GM12864 (cell line): ENCODE measurements at regions not wholly inside any gene's neighbourhood (a gene's known extent, or its start where the extent isn't known, plus 50 kb on each side); places are given as distances from the start of the nearest gene placed in this dataset.

Experiments used
- DNase-seq: peaks from one replicate; pipeline ENCODE4 v3.0.0-alpha.2; 2011; ENCODE audit warnings: low read depth
- H3K4me3 ChIP-seq: 2 replicates; pipeline ENCODE4 v1.5.1; 2011; ENCODE audit warnings: mild to moderate bottlenecking, low read depth, low read length, control low read depth
- TF ChIP-seq, protein P1 (sequence below): IDR thresholded peaks from 2 replicates; pipeline ENCODE4 v1.5.1; 2011; ENCODE audit warnings: low read depth, mild to moderate bottlenecking, moderate library complexity, low read length, control low read depth, inconsistent platforms; ENCODE audit errors: missing control alignments

DNA sequence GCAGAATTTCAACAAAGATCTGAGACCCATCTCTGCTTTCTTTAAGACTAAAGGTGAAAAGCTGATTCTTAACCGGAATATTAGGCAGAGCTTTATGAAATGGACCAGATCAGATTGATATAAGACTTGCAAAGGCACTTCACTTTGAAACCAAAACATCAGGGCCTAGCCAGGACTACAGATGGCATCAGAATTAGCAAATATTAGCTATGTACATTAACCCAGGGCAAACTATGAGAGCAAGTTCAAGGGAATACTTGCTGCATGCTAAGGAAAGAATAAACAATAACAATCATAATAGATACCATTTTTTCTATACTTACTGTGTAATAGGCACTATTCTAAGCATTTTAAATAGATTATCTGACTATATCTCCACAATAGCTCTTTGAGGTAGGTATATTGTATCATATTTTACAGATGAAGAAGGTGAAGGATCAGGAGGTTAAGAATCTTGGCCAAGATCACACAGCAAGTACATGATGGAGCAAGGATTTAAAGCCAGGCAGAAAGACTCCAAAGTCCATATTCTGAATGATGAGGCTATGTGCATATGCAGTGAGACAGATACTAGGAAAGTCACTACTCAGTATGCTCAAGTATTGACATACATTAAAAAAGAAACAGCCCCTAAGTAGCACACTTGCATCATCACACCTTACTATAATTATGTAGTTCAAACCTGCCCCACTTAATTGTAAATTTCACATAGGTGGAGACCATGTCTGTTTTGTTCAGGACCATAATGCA lies 209.3 kb upstream of the PKN2 start:
- TF ChIP-seq, protein P1, sequence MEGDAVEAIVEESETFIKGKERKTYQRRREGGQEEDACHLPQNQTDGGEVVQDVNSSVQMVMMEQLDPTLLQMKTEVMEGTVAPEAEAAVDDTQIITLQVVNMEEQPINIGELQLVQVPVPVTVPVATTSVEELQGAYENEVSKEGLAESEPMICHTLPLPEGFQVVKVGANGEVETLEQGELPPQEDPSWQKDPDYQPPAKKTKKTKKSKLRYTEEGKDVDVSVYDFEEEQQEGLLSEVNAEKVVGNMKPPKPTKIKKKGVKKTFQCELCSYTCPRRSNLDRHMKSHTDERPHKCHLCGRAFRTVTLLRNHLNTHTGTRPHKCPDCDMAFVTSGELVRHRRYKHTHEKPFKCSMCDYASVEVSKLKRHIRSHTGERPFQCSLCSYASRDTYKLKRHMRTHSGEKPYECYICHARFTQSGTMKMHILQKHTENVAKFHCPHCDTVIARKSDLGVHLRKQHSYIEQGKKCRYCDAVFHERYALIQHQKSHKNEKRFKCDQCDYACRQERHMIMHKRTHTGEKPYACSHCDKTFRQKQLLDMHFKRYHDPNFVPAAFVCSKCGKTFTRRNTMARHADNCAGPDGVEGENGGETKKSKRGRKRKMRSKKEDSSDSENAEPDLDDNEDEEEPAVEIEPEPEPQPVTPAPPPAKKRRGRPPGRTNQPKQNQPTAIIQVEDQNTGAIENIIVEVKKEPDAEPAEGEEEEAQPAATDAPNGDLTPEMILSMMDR: no peak
- no peak for DNase-seq
- H3K4me3 ChIP-seq: no peak overlapping the region

DNA sequence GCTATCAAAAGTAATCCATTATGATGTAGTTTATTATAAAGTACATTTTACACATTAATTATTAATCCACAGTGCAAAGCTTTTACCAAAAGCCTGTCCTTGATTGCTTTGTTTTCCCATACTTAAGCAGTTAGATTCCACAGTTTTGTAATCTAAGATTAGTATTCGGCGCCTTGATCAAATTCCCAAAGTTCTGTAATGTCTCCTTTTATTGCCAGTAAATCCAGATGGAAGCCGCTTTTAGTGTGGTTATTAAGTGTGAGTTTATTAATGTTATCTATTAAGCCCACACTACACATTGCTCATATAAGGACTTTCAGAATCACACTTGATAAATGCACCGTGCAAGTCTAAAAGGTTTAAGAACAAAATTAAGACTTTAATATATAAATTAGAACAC lies 199.2 kb upstream of the PKN2 start:
- H3K4me3 ChIP-seq: no peak overlapping the region
- DNase-seq: no peak
- TF ChIP-seq, protein P1: no peak

DNA sequence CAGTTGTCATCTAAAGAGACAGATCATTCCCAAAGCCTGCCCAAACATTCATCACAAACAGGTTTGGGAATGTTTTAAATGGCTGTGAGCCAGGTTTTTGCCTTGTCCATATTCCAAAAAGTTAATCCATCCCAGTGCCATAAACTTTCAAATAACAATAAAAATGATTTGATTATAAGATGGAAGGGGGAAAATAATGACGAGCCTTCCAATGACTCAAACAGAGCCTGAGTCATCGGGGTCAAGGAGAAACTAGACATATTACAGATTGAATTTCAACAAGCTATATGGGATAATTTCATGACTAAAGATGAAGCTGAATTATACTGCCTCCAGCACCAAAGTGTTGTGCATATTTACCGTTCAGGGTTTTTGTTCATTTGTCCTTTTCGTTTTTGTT lies 195.8 kb upstream of the PKN2 start:
- H3K4me3 ChIP-seq: no peak overlapping the region
- TF ChIP-seq, protein P1: no peak
- DNase-seq: no peak

DNA sequence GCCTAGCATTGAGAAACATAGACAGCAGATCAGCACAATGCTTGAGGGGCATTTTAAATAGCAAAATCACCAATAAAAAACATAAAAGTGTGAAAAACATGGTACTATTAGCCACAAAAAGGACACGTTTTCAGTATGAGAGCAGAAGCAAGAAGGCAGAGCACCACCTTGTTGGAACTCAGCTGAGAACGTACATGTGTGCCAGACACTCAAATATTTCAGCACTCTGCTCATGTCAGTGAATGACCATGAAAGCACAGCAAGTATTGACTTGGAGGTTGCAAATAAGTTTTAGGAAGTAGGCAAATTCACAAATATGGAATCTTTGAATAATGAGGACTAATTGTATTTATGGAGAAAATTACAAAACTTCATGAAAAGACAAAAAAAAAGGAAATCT lies 193.4 kb upstream of the PKN2 start:
- no peak for DNase-seq
- TF ChIP-seq, protein P1: no peak
- H3K4me3 ChIP-seq: no peak overlapping the region

DNA sequence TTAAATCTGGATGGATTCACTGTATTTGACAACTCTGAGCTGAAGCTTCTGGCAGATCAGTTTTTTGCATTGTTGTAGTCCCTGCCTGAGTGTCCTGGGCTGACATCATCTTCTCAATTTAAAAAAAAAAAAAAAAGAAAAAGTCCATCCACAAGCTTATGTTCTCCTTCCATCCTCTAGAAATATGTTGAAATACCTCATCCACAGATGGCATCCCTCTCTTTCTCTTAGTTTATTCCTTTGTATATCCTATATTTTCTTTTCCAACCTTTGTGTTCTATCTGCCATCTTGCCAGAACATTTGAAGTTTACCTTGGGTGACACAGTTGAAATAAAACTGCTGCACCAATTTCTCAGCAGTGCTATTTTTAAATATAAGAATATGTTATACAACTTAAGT lies 184.4 kb upstream of the PKN2 start:
- H3K4me3 ChIP-seq: no peak overlapping the region
- TF ChIP-seq, protein P1: no peak
- DNase-seq: no peak

DNA sequence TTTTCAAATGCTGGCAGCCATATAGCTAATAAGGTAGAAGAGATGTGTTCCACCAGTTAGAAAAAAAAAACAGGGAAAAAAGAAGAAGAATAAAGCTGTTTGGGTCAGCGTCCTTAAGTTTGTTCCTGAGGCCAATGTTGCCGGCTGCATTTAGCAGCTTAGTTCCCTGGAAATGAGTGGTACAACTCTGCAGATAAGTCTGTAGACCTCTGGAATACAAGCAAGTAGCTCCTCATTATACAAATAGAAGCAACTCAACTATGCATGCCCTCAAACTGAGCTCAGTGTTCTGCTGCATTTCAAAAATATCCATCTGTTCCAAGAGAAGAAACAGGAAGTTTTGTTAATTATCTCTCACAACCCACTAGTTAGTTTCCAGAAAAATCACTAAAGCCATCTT lies 181.2 kb upstream of the PKN2 start:
- TF ChIP-seq, protein P1: no peak
- no peak overlapping the region for H3K4me3 ChIP-seq
- DNase-seq: no peak

DNA sequence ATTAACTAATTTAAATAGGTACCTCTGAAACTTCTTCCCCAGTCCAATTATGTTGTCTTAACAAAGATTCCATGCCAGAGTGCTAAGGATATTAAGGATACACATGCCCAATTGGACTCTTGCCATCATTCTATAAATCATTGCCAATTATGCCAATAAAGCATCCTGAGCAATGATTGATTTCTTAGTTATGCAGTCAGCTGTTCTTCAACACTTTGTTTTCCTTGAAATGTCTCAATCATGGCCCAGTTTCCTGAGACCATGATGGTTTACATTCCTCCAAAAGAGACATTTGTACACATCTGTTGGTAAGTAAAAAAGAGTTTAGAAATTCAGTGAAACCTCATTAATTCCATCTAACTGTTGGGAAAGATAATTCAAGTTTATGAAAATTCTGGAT lies 180.4 kb upstream of the PKN2 start:
- no peak for DNase-seq
- TF ChIP-seq, protein P1: no peak
- H3K4me3 ChIP-seq: no peak overlapping the region
